H1 (cell line): ENCODE measurements at regions not wholly inside any gene's neighbourhood (a gene's known extent, or its start where the extent isn't known, plus 50 kb on each side); places are given as distances from the start of the nearest gene placed in this dataset.

Experiments used
- CTCF ChIA-PET: fragments of 300-600 bp; sonication (Branson Sonifier 250); formaldehyde crosslinking; loops from one replicate; lab custom pipeline; 2021; ENCODE audit not compliant: partially characterized antibody; lab: Charles Lee
- POLR2A ChIA-PET: fragments of 300-600 bp; sonication (Branson Sonifier 250); formaldehyde crosslinking; loops from one replicate; lab custom pipeline; 2021; ENCODE audit warnings: inconsistent platforms; ENCODE audit not compliant: partially characterized antibody; lab: Charles Lee
- DNase-seq, 2 experiments: peaks; one replicate each; pipeline versions ENCODE4 v3.0.0 to v3.0.0-alpha.2; 2010 to 2022; ENCODE audit warnings: low spot score in 2 of 2, low read depth in 1 of 2, mixed read lengths in 1 of 2
- FAIRE-seq: peaks from 2 replicates; lab custom pipeline; 2011; peaks lifted over from hg19 to GRCh38; lab: Jason Lieb, UNC
- H2AFZ ChIP-seq: 2 replicates; pipeline ENCODE4 v1.8.1; 2012; ENCODE audit warnings: low read length, inconsistent platforms
- H2AK5ac ChIP-seq: 2 replicates; pipeline ENCODE4 v1.6.1; 2013; ENCODE audit warnings: low read depth, low read length
- H2BK120ac ChIP-seq: replicated peaks from 2 replicates; pipeline ENCODE3; 2013; ENCODE audit warnings: low read depth, low read length, inconsistent platforms
- H2BK12ac ChIP-seq: 2 replicates; pipeline ENCODE4 v1.6.1; 2013; ENCODE audit warnings: low read depth, low read length
- H2BK15ac ChIP-seq: 2 replicates; pipeline ENCODE4 v1.6.1; 2013; ENCODE audit warnings: low read length
- H2BK20ac ChIP-seq: 2 replicates; pipeline ENCODE4 v1.6.1; 2013; ENCODE audit warnings: low read length
- H2BK5ac ChIP-seq: 2 replicates; pipeline ENCODE4 v1.6.1; 2013; ENCODE audit warnings: low read depth, low read length
- H3K14ac ChIP-seq: 2 replicates; pipeline ENCODE4 v1.6.1; 2013; ENCODE audit warnings: inconsistent platforms; ENCODE audit not compliant: insufficient read length
- H3K18ac ChIP-seq: 2 replicates; pipeline ENCODE4 v1.6.1; 2013; ENCODE audit warnings: low read length; ENCODE audit errors: extremely low read depth
- H3K23ac ChIP-seq: 2 replicates; pipeline ENCODE4 v1.6.1; 2013; ENCODE audit warnings: inconsistent platforms; ENCODE audit not compliant: insufficient read length
- H3K23me2 ChIP-seq: 2 replicates; pipeline ENCODE4 v1.6.1; 2013; ENCODE audit warnings: low read depth, low read length
- H3K27ac ChIP-seq: 2 replicates; pipeline ENCODE4 v1.6.1; 2011; ENCODE audit warnings: low read depth, low read length, inconsistent platforms
- H3K27me3 ChIP-seq, 4 experiments: replicated peaks in 1 of 4; 1 replicate in 1 of 4; 2 replicates in 3 of 4; pipeline versions ENCODE4 v1.6.1 to v1.8.1; 2011 to 2013; ENCODE audit warnings: low read length in 3 of 4, mild to moderate bottlenecking in 3 of 4, inconsistent platforms in 2 of 4, mixed read lengths in 2 of 4, moderate library complexity in 1 of 4; ENCODE audit not compliant: control insufficient read depth in 3 of 4, insufficient read depth in 3 of 4; ENCODE audit errors: extremely low read depth in 1 of 4
- H3K36me3 ChIP-seq, 4 experiments: 2 replicates each; pipeline versions ENCODE4 v1.6.1 to v1.8.1; 2011 to 2013; ENCODE audit warnings: mild to moderate bottlenecking in 4 of 4, low read length in 3 of 4, moderate library complexity in 2 of 4, control low read depth in 1 of 4, inconsistent platforms in 1 of 4; ENCODE audit not compliant: insufficient read depth in 4 of 4, control insufficient read depth in 2 of 4
- H3K4ac ChIP-seq: replicated peaks from 2 replicates; pipeline ENCODE3; 2013; ENCODE audit warnings: low read length, low read depth, mixed read lengths, inconsistent platforms; ENCODE audit not compliant: insufficient read length
- H3K4me1 ChIP-seq, 4 experiments: replicated peaks in 1 of 4; 1 replicate in 1 of 4; 2 replicates in 3 of 4; pipeline versions ENCODE4 v1.6.1 to v1.8.1; 2011 to 2013; ENCODE audit warnings: low read length in 3 of 4, inconsistent platforms in 2 of 4, mixed read lengths in 1 of 4; ENCODE audit not compliant: insufficient read depth in 4 of 4, control insufficient read depth in 3 of 4
- H3K4me2 ChIP-seq, 2 experiments: 2 replicates each; pipeline versions ENCODE4 v1.6.1 to v1.8.1; 2011 to 2013; ENCODE audit warnings: low read depth in 2 of 2, low read length in 2 of 2, control low read depth in 1 of 2, inconsistent platforms in 1 of 2, mild to moderate bottlenecking in 1 of 2; ENCODE audit not compliant: insufficient read depth in 1 of 2
- H3K4me3 ChIP-seq, 4 experiments: fragments of 200-600, 300-600 bp in 1 of 4; sonication (generic), shearing (Covaris generic), sonication (Bioruptor Twin) in 1 of 4; 2 replicates each; pipeline versions ENCODE4 v1.5.1 to v1.8.1; 2011 to 2016; ENCODE audit warnings: low read length in 4 of 4, low read depth in 3 of 4, control low read depth in 2 of 4, inconsistent platforms in 2 of 4, mild to moderate bottlenecking in 2 of 4, mixed read lengths in 1 of 4, moderate library complexity in 1 of 4; ENCODE audit not compliant: insufficient read depth in 2 of 4; ENCODE audit errors: extremely low read depth in 1 of 4
- H3K56ac ChIP-seq: replicated peaks from 2 replicates; pipeline ENCODE3; 2013; ENCODE audit warnings: low read depth, mild to moderate bottlenecking, mixed read lengths, low read length, inconsistent platforms; ENCODE audit not compliant: insufficient read length
- H3K79me1 ChIP-seq: 2 replicates; pipeline ENCODE4 v1.6.1; 2013; ENCODE audit warnings: low read depth, low read length, control low read depth
- H3K79me2 ChIP-seq, 2 experiments: 2 replicates each; pipeline versions ENCODE4 v1.6.1 to v1.8.1; 2012 to 2013; ENCODE audit warnings: low read length in 2 of 2, mild to moderate bottlenecking in 2 of 2, inconsistent platforms in 1 of 2; ENCODE audit not compliant: insufficient read depth in 2 of 2, control insufficient read depth in 1 of 2
- H3K9ac ChIP-seq, 4 experiments: replicated peaks in 1 of 4; 1 replicate in 1 of 4; 2 replicates in 3 of 4; pipeline versions ENCODE4 v1.6.1 to v1.8.1; 2011 to 2013; ENCODE audit warnings: low read depth in 3 of 4, low read length in 3 of 4, control low read depth in 2 of 4, mild to moderate bottlenecking in 2 of 4, moderate library complexity in 2 of 4, inconsistent platforms in 1 of 4; ENCODE audit errors: extremely low read depth in 1 of 4
- H3K9me3 ChIP-seq, 2 experiments: 2 replicates each; pipeline versions ENCODE4 v1.6.1 to v1.8.1; 2012 to 2013; ENCODE audit warnings: mild to moderate bottlenecking in 2 of 2, moderate library complexity in 2 of 2, control low read depth in 1 of 2, inconsistent platforms in 1 of 2, low read depth in 1 of 2, low read length in 1 of 2, mixed read lengths in 1 of 2; ENCODE audit not compliant: insufficient read depth in 2 of 2
- H4K20me1 ChIP-seq, 2 experiments: replicated peaks in 1 of 2; 2 replicates each; pipeline versions ENCODE3 to v1.8.1; 2011 to 2013; ENCODE audit warnings: inconsistent platforms in 2 of 2, low read length in 2 of 2, mild to moderate bottlenecking in 1 of 2; ENCODE audit not compliant: insufficient read depth in 2 of 2, control insufficient read depth in 1 of 2
- H4K5ac ChIP-seq: 2 replicates; pipeline ENCODE4 v1.6.1; 2013; ENCODE audit warnings: low read length, low read depth, mixed read lengths, inconsistent platforms; ENCODE audit not compliant: insufficient read length
- H4K8ac ChIP-seq: 2 replicates; pipeline ENCODE4 v1.8.0; 2013; ENCODE audit warnings: mild to moderate bottlenecking, moderate library complexity, low read length, inconsistent platforms; ENCODE audit not compliant: insufficient read depth; ENCODE audit errors: extremely low read depth
- H4K91ac ChIP-seq: replicated peaks from 2 replicates; pipeline ENCODE3; 2013; ENCODE audit warnings: low read length, mixed read lengths, inconsistent platforms; ENCODE audit not compliant: insufficient read length
- CHD2 ChIP-seq: IDR thresholded peaks from 2 replicates; pipeline ENCODE4 v1.6.1; 2012; ENCODE audit warnings: low read length, improper control_type of control experiment
- GABPA ChIP-seq: IDR thresholded peaks from 2 replicates; pipeline ENCODE4 v1.6.1; 2011; ENCODE audit warnings: mild to moderate bottlenecking, low read length, moderate library complexity, borderline replicate concordance; ENCODE audit not compliant: insufficient read depth
- KDM5A ChIP-seq: fragments of 200-600 bp; IDR thresholded peaks from 2 replicates; pipeline ENCODE4 v1.7.1; 2012; ENCODE audit warnings: mild to moderate bottlenecking, low read length, inconsistent platforms, mixed read lengths
- MAFK ChIP-seq: IDR thresholded peaks from 2 replicates; pipeline ENCODE4 v1.6.1; 2012; ENCODE audit warnings: low read depth, mild to moderate bottlenecking, improper control_type of control experiment, low read length
- NRF1 ChIP-seq: IDR thresholded peaks from 2 replicates; pipeline ENCODE4 v1.6.1; 2011; ENCODE audit warnings: mild to moderate bottlenecking, low read depth, low read length, improper control_type of control experiment
- PHF8 ChIP-seq: fragments of 200-600 bp; sonication (generic); conservative IDR thresholded peaks from 2 replicates; pipeline ENCODE4 v1.7.1; 2012; ENCODE audit warnings: low read depth, mild to moderate bottlenecking, inconsistent platforms, low read length, moderate library complexity
- POU5F1 ChIP-seq: IDR thresholded peaks from 2 replicates; pipeline ENCODE4 v1.6.1; 2011; ENCODE audit warnings: low read depth, mild to moderate bottlenecking, low read length, moderate library complexity
- RBBP5 ChIP-seq: IDR thresholded peaks from 2 replicates; pipeline ENCODE4 v1.7.1; 2012; ENCODE audit warnings: low read depth, mild to moderate bottlenecking, inconsistent platforms, low read length, moderate library complexity, borderline replicate concordance
- SAP30 ChIP-seq: fragments of 300-600 bp; sonication (generic); IDR thresholded peaks from 2 replicates; pipeline ENCODE4 v1.7.1; 2012; ENCODE audit warnings: low read length, moderate library complexity, mild to moderate bottlenecking, inconsistent platforms; ENCODE audit not compliant: insufficient read depth, insufficient replicate concordance
- SIX5 ChIP-seq: IDR thresholded peaks from 2 replicates; pipeline ENCODE4 v1.6.1; 2011; ENCODE audit warnings: mild to moderate bottlenecking, low read depth, low read length
- SP1 ChIP-seq: IDR thresholded peaks from 2 replicates; pipeline ENCODE4 v1.6.1; 2011; ENCODE audit warnings: low read depth, low read length
- TEAD4 ChIP-seq: IDR thresholded peaks from 2 replicates; pipeline ENCODE4 v1.6.1; 2012; ENCODE audit warnings: low read depth, low read length, inconsistent platforms, mixed read lengths
- ZNF274 ChIP-seq: IDR thresholded peaks from 2 replicates; pipeline ENCODE4 v1.7.0; 2012; ENCODE audit warnings: low read length, borderline replicate concordance; ENCODE audit errors: extremely low read depth
- WGBS, 2 experiments: shearing (Covaris generic) in 1 of 2; methylation state at CpG; one replicate each; pipeline versions ENCODE4 v1.1.6 to v1.1.7; 2013 to 2015; ENCODE audit warnings: low lambda C conversion rate in 2 of 2, mixed read lengths in 2 of 2, inconsistent platforms in 1 of 2, low coverage in 1 of 2, missing lambda C conversion rate in 1 of 2; ENCODE audit not compliant: insufficient replicate concordance in 2 of 2, insufficient coverage in 1 of 2, insufficient read length in 1 of 2; ENCODE audit errors: extremely low coverage in 1 of 2, missing lambda C conversion rate in 1 of 2; 5-methylcytosine and 5-hydroxymethylcytosine counted together

GRCh38 chr12:71312768-71313403, 126.7 kb upstream of the LGR5 start:
- H3K4ac ChIP-seq = no peak overlapping the region
- no peaks in the 10 kb centered on the region for H3K36me3 ChIP-seq
- H3K14ac ChIP-seq = no peak overlapping the region
- H3K56ac ChIP-seq = no peak overlapping the region
- H3K4me3 ChIP-seq = no peak overlapping the region
- no peak overlapping the region for H2BK5ac ChIP-seq
- TF ChIP-seq CHD2 (no peak), ZNF274 (no peak), RBBP5 (no peak), SIX5 (no peak), MAFK (no peak), GABPA (no peak), TEAD4 (no peak), NRF1 (no peak), SP1 (no peak), SAP30 (no peak), KDM5A (no peak), PHF8 (no peak), POU5F1 (no peak)
- H2BK20ac ChIP-seq = no peak overlapping the region
- H4K8ac ChIP-seq = no peak overlapping the region
- H2BK120ac ChIP-seq = no peak overlapping the region
- no peaks in the 10 kb centered on the region for H3K4me1 ChIP-seq
- H3K9ac ChIP-seq = no peak overlapping the region
- H3K18ac ChIP-seq = no peak overlapping the region
- no peak overlapping the region for H2AK5ac ChIP-seq
- no peak overlapping the region for H2BK12ac ChIP-seq
- WGBS, 2 experiments = 90% methylated on average over 3 of the region's 3 CpGs; no CpG with 5 or more reads in 1 of the 2 experiments
- H3K4me2 ChIP-seq = no peak overlapping the region
- no peak overlapping the region for H3K23ac ChIP-seq
- no peak overlapping the region for H3K27ac ChIP-seq
- no peaks in the 10 kb centered on the region for H3K79me1 ChIP-seq
- no peak overlapping the region for H4K91ac ChIP-seq
- no peaks in the 10 kb centered on the region for H3K27me3 ChIP-seq
- DNase-seq = no peak
- H3K23me2 ChIP-seq = no peaks in the 10 kb centered on the region
- CTCF ChIA-PET = interaction anchor here (1.4 kb wide), 1 partner anchor 14 kb away, joined by 3 read pairs; no protein-coding TSS in a partner anchor
- no peak overlapping the region for H2BK15ac ChIP-seq
- no peak overlapping the region for H4K5ac ChIP-seq
- POLR2A ChIA-PET = no interaction called here
- no peaks in the 10 kb centered on the region for H4K20me1 ChIP-seq
- no peaks in the 10 kb centered on the region for H3K9me3 ChIP-seq
- H2AFZ ChIP-seq = peak overlapping the region; percentile 24; the same call in 1 of the 2 replicates
- no peak for FAIRE-seq
- no peaks in the 10 kb centered on the region for H3K79me2 ChIP-seq
